SK-N-SH (cell line): ENCODE measurements at regions not wholly inside any gene's neighbourhood (a gene's known extent, or its start where the extent isn't known, plus 50 kb on each side); places are given as distances from the start of the nearest gene placed in this dataset.

ENCODE experiments used
- CTCF ChIA-PET: fragments of 300-600, 350-600 bp; formaldehyde crosslinking; extraction: SDS; loops from one replicate; lab custom pipeline; 2021; lab: Yijun Ruan, JAX
- POLR2A ChIA-PET: fragments of 350-600 bp; sonication (Branson Sonifier 250); formaldehyde crosslinking; extraction: SDS; loops from one replicate; lab custom pipeline; 2020; ENCODE audit warnings: antibody characterized with exemption, inconsistent platforms; lab: Yijun Ruan, JAX
- DNase-seq: peaks from one replicate; pipeline ENCODE4 v3.0.0; 2012
- H2AFZ ChIP-seq: fragments of 200-600 bp; sonication (generic); 2 replicates; pipeline ENCODE4 v1.8.1; 2016; ENCODE audit warnings: antibody characterized with exemption, mild to moderate bottlenecking, low read depth
- H3F3A ChIP-seq: fragments of 200-600 bp; sonication (generic); replicated peaks from 2 replicates; pipeline ENCODE3; 2016; ENCODE audit warnings: antibody characterized with exemption, mild to moderate bottlenecking; ENCODE audit not compliant: insufficient read depth
- H3K27ac ChIP-seq, 2 experiments: fragments of 200-500 bp in 1 of 2; fragments of 200-600 bp in 1 of 2; sonication (Bioruptor generic) in 1 of 2; sonication (generic), shearing (Covaris generic) in 1 of 2; 2 replicates each; pipeline versions ENCODE4 v1.5.1 to v1.6.1; 2014 to 2016; ENCODE audit warnings: low read depth in 2 of 2, inconsistent platforms in 1 of 2, low read length in 1 of 2, mild to moderate bottlenecking in 1 of 2, mixed read lengths in 1 of 2
- H3K27me3 ChIP-seq: fragments of 200-600 bp; sonication (generic), shearing (Covaris generic); 2 replicates; pipeline ENCODE4 v1.6.1; 2016; ENCODE audit warnings: mixed run types; ENCODE audit not compliant: insufficient read depth
- H3K36me3 ChIP-seq, 2 experiments: fragments of 200-500 bp in 1 of 2; fragments of 200-600 bp in 1 of 2; sonication (Bioruptor generic) in 1 of 2; sonication (generic) in 1 of 2; replicated peaks in 1 of 2; 2 replicates each; pipeline versions ENCODE3 to v1.5.1; 2014 to 2016; ENCODE audit warnings: low read length in 1 of 2, mild to moderate bottlenecking in 1 of 2; ENCODE audit not compliant: insufficient read depth in 2 of 2, control insufficient read depth in 1 of 2
- H3K4me1 ChIP-seq, 2 experiments: fragments of 200-500 bp in 1 of 2; fragments of 200-600 bp in 1 of 2; sonication (Bioruptor generic) in 1 of 2; sonication (generic), shearing (Covaris generic) in 1 of 2; 2 replicates each; pipeline versions ENCODE4 v1.5.1 to v1.6.1; 2014 to 2016; ENCODE audit warnings: low read depth in 1 of 2, low read length in 1 of 2, mixed run types in 1 of 2; ENCODE audit not compliant: insufficient read depth in 2 of 2, control insufficient read depth in 1 of 2
- H3K4me2 ChIP-seq: fragments of 200-600 bp; sonication (generic), shearing (Covaris generic); 2 replicates; pipeline ENCODE4 v1.6.1; 2017; ENCODE audit warnings: mixed run types
- H3K4me3 ChIP-seq, 2 experiments: fragments of 200-500 bp in 1 of 2; fragments of 200-600 bp in 1 of 2; sonication (Bioruptor generic) in 1 of 2; sonication (generic), shearing (Covaris generic) in 1 of 2; 2 replicates each; pipeline versions ENCODE4 v1.5.1 to v1.8.1; 2014 to 2016; ENCODE audit warnings: low read depth in 2 of 2, inconsistent platforms in 1 of 2, low read length in 1 of 2, mild to moderate bottlenecking in 1 of 2, mixed read lengths in 1 of 2, moderate library complexity in 1 of 2
- H3K79me2 ChIP-seq: fragments of 200-600 bp; sonication (generic); 2 replicates; pipeline ENCODE4 v1.8.1; 2017; ENCODE audit warnings: mild to moderate bottlenecking; ENCODE audit not compliant: insufficient read depth
- H3K9ac ChIP-seq: fragments of 200-600 bp; sonication (generic); 2 replicates; pipeline ENCODE4 v1.6.1; 2017; ENCODE audit warnings: mixed run types
- H3K9me2 ChIP-seq: fragments of 200-600 bp; sonication (generic); 2 replicates; pipeline ENCODE4 v1.6.1; 2017; ENCODE audit warnings: mixed run types
- H3K9me3 ChIP-seq: fragments of 200-600 bp; sonication (generic); 2 replicates; pipeline ENCODE4 v1.6.1; 2017; ENCODE audit warnings: mixed run types, mild to moderate bottlenecking, moderate library complexity
- H4K20me1 ChIP-seq: fragments of 200-600 bp; sonication (generic); 2 replicates; pipeline ENCODE4 v1.6.1; 2017; ENCODE audit warnings: mild to moderate bottlenecking, mixed run types; ENCODE audit not compliant: insufficient read depth
- CHD2 ChIP-seq: fragments of 150-350 bp; IDR thresholded peaks from 2 replicates; pipeline ENCODE4 v1.6.1; 2018; ENCODE audit warnings: low read length; ENCODE audit not compliant: partially characterized antibody
- ELF1 ChIP-seq: IDR thresholded peaks from 2 replicates; pipeline ENCODE4 v1.4.0; 2012
- EZH2phosphoT487 ChIP-seq: fragments of 200-600 bp; sonication (generic); IDR thresholded peaks from 2 replicates; pipeline ENCODE4 v1.6.1; 2017; ENCODE audit warnings: low read depth, mixed run types, mild to moderate bottlenecking, antibody characterized with exemption, moderate library complexity, borderline replicate concordance
- FOXJ3 ChIP-seq: sonication (generic); formaldehyde crosslinking; IDR thresholded peaks from 2 replicates; pipeline ENCODE4 v1.5.1; 2020; ENCODE audit warnings: mild to moderate bottlenecking, missing genetic modification reagents
- JUND ChIP-seq: IDR thresholded peaks from 2 replicates; pipeline ENCODE4 v1.4.0; 2012
- NRF1 ChIP-seq: IDR thresholded peaks from 2 replicates; pipeline ENCODE4 v1.6.1; 2012; ENCODE audit warnings: low read depth, mild to moderate bottlenecking, low read length
- SMC3 ChIP-seq: IDR thresholded peaks from 2 replicates; pipeline ENCODE4 v1.6.1; 2012; ENCODE audit warnings: low read depth, low read length, improper control_type of control experiment
- TEAD4 ChIP-seq: IDR thresholded peaks from 2 replicates; pipeline ENCODE4 v1.4.0; 2012; ENCODE audit warnings: mild to moderate bottlenecking, borderline replicate concordance; ENCODE audit not compliant: insufficient read depth
- WGBS: methylation state at CpG from one replicate; pipeline ENCODE4 v1.1.6; 2017; ENCODE audit warnings: low lambda C conversion rate; 5-methylcytosine and 5-hydroxymethylcytosine counted together
- TF ChIP-seq, protein P1 (sequence below): fragments of 150-350 bp; IDR thresholded peaks from 2 replicates; pipeline ENCODE4 v1.6.1; 2017; ENCODE audit warnings: antibody characterized with exemption, low read length, low read depth, borderline replicate concordance
- TF ChIP-seq, protein P2 (sequence below): IDR thresholded peaks from 2 replicates; pipeline ENCODE4; 2012
- TF ChIP-seq, protein P3 (sequence below): IDR thresholded peaks from 2 replicates; pipeline ENCODE4 v1.4.0; 2012; ENCODE audit warnings: low read depth, borderline replicate concordance
- TF ChIP-seq, protein P4 (sequence below): IDR thresholded peaks from 2 replicates; pipeline ENCODE4 v1.4.0; 2012; ENCODE audit warnings: low read depth
- TF ChIP-seq, protein P5 (sequence below): IDR thresholded peaks from 2 replicates; pipeline ENCODE4 v1.6.1; 2012; ENCODE audit warnings: mild to moderate bottlenecking, low read depth, low read length, moderate library complexity
- TF ChIP-seq, protein P6 (sequence below): fragments of 150-350 bp; IDR thresholded peaks from 2 replicates; pipeline ENCODE4 v1.6.1; 2016; ENCODE audit warnings: mild to moderate bottlenecking, low read depth, low read length
- TF ChIP-seq, protein P7 (sequence below): fragments of 200-600 bp; sonication (generic); IDR thresholded peaks from 2 replicates; pipeline ENCODE4 v1.6.1; 2017; ENCODE audit warnings: antibody characterized with exemption, mild to moderate bottlenecking, moderate library complexity

DNA sequence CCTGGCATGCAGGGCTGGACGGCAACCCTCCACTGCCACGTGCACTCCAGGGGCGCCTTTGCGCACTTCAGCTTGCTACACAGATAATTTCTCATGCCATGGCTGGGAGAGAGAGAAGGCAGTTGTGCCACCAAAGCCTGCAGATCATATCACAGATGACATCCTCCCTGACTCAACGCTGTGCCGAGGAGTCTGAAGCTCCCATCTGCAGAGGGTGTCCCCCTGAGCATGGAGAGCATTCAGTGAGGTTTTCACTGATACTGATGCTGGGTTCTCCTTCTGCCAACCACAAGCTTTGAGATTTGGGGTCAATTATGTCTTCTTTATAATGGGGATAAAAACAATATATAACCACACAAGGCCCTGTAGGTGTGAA lies 607.4 kb upstream of the ADAMTS16 start:
- H3K9me3 ChIP-seq, result no peaks in the 10 kb centered on the region
- H3K36me3 ChIP-seq, result no peaks in the 10 kb centered on the region
- H2AFZ ChIP-seq, result no peak overlapping the region
- H3K9ac ChIP-seq, result no peak overlapping the region
- no peak overlapping the region for H3K4me2 ChIP-seq
- H3K4me1 ChIP-seq, result no peaks in the 10 kb centered on the region
- no peaks in the 10 kb centered on the region for H4K20me1 ChIP-seq
- ChIA-PET POLR2A (no interaction called here), CTCF (no interaction called here)
- H3K9me2 ChIP-seq, result no peaks in the 10 kb centered on the region
- no peak overlapping the region for H3K4me3 ChIP-seq
- H3F3A ChIP-seq, result no peaks in the 10 kb centered on the region
- 0% methylated on average over 5 of the region's 6 CpGs for WGBS
- no peak for DNase-seq
- H3K79me2 ChIP-seq, result no peaks in the 10 kb centered on the region
- TF ChIP-seq, protein P1, sequence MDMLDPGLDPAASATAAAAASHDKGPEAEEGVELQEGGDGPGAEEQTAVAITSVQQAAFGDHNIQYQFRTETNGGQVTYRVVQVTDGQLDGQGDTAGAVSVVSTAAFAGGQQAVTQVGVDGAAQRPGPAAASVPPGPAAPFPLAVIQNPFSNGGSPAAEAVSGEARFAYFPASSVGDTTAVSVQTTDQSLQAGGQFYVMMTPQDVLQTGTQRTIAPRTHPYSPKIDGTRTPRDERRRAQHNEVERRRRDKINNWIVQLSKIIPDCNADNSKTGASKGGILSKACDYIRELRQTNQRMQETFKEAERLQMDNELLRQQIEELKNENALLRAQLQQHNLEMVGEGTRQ, result no peak
- TF ChIP-seq CHD2, result no peak
- TF ChIP-seq, protein P2, sequence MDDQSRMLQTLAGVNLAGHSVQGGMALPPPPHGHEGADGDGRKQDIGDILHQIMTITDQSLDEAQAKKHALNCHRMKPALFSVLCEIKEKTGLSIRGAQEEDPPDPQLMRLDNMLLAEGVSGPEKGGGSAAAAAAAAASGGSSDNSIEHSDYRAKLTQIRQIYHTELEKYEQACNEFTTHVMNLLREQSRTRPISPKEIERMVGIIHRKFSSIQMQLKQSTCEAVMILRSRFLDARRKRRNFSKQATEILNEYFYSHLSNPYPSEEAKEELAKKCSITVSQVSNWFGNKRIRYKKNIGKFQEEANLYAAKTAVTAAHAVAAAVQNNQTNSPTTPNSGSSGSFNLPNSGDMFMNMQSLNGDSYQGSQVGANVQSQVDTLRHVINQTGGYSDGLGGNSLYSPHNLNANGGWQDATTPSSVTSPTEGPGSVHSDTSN, result no peak
- no peak for TF ChIP-seq SMC3
- TF ChIP-seq, protein P3, sequence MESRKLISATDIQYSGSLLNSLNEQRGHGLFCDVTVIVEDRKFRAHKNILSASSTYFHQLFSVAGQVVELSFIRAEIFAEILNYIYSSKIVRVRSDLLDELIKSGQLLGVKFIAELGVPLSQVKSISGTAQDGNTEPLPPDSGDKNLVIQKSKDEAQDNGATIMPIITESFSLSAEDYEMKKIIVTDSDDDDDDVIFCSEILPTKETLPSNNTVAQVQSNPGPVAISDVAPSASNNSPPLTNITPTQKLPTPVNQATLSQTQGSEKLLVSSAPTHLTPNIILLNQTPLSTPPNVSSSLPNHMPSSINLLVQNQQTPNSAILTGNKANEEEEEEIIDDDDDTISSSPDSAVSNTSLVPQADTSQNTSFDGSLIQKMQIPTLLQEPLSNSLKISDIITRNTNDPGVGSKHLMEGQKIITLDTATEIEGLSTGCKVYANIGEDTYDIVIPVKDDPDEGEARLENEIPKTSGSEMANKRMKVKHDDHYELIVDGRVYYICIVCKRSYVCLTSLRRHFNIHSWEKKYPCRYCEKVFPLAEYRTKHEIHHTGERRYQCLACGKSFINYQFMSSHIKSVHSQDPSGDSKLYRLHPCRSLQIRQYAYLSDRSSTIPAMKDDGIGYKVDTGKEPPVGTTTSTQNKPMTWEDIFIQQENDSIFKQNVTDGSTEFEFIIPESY, result no peak
- TF ChIP-seq ELF1, result no peak
- no peak for TF ChIP-seq NRF1
- no peak for TF ChIP-seq JUND
- TF ChIP-seq, protein P4, sequence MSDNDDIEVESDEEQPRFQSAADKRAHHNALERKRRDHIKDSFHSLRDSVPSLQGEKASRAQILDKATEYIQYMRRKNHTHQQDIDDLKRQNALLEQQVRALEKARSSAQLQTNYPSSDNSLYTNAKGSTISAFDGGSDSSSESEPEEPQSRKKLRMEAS, result no peak
- TF ChIP-seq TEAD4, result no peak
- TF ChIP-seq, protein P5, sequence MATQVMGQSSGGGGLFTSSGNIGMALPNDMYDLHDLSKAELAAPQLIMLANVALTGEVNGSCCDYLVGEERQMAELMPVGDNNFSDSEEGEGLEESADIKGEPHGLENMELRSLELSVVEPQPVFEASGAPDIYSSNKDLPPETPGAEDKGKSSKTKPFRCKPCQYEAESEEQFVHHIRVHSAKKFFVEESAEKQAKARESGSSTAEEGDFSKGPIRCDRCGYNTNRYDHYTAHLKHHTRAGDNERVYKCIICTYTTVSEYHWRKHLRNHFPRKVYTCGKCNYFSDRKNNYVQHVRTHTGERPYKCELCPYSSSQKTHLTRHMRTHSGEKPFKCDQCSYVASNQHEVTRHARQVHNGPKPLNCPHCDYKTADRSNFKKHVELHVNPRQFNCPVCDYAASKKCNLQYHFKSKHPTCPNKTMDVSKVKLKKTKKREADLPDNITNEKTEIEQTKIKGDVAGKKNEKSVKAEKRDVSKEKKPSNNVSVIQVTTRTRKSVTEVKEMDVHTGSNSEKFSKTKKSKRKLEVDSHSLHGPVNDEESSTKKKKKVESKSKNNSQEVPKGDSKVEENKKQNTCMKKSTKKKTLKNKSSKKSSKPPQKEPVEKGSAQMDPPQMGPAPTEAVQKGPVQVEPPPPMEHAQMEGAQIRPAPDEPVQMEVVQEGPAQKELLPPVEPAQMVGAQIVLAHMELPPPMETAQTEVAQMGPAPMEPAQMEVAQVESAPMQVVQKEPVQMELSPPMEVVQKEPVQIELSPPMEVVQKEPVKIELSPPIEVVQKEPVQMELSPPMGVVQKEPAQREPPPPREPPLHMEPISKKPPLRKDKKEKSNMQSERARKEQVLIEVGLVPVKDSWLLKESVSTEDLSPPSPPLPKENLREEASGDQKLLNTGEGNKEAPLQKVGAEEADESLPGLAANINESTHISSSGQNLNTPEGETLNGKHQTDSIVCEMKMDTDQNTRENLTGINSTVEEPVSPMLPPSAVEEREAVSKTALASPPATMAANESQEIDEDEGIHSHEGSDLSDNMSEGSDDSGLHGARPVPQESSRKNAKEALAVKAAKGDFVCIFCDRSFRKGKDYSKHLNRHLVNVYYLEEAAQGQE, result no peak
- TF ChIP-seq, protein P6, sequence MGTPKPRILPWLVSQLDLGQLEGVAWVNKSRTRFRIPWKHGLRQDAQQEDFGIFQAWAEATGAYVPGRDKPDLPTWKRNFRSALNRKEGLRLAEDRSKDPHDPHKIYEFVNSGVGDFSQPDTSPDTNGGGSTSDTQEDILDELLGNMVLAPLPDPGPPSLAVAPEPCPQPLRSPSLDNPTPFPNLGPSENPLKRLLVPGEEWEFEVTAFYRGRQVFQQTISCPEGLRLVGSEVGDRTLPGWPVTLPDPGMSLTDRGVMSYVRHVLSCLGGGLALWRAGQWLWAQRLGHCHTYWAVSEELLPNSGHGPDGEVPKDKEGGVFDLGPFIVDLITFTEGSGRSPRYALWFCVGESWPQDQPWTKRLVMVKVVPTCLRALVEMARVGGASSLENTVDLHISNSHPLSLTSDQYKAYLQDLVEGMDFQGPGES, result no peak
- TF ChIP-seq FOXJ3 (CRISPR knock-in tag), result no peak
- TF ChIP-seq, protein P7, sequence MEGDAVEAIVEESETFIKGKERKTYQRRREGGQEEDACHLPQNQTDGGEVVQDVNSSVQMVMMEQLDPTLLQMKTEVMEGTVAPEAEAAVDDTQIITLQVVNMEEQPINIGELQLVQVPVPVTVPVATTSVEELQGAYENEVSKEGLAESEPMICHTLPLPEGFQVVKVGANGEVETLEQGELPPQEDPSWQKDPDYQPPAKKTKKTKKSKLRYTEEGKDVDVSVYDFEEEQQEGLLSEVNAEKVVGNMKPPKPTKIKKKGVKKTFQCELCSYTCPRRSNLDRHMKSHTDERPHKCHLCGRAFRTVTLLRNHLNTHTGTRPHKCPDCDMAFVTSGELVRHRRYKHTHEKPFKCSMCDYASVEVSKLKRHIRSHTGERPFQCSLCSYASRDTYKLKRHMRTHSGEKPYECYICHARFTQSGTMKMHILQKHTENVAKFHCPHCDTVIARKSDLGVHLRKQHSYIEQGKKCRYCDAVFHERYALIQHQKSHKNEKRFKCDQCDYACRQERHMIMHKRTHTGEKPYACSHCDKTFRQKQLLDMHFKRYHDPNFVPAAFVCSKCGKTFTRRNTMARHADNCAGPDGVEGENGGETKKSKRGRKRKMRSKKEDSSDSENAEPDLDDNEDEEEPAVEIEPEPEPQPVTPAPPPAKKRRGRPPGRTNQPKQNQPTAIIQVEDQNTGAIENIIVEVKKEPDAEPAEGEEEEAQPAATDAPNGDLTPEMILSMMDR, result no peak
- TF ChIP-seq EZH2phosphoT487, result no peak
- H3K27me3 ChIP-seq, result peaks cover 6% of the 10 kb centered on the region
- H3K27ac ChIP-seq, result no peak overlapping the region
